GM23338 (cell line): ENCODE measurements at regions not wholly inside any gene's neighbourhood (a gene's known extent, or its start where the extent isn't known, plus 50 kb on each side); places are given as distances from the start of the nearest gene placed in this dataset.

Experiments
- ATAC-seq: fragments of 200-7000 bp; cut with Tn5 transposase; 3 replicates; pipeline ENCODE4 v1.9.1; 2020
- DNase-seq: peaks from one replicate; pipeline ENCODE4 v3.0.0-alpha.2; 2015; ENCODE audit warnings: low spot score
- H2AFZ ChIP-seq: fragments of 200-600 bp; sonication (generic); 2 replicates; pipeline ENCODE4 v1.8.0; 2016; ENCODE audit warnings: antibody characterized with exemption, mild to moderate bottlenecking, moderate library complexity
- H3F3A ChIP-seq: fragments of 200-600 bp; sonication (generic); replicated peaks from 2 replicates; pipeline ENCODE4 v1.8.0; 2017; ENCODE audit warnings: antibody characterized with exemption, mixed run types, low read depth
- H3K27ac ChIP-seq: fragments of 200-600 bp; sonication (generic); 2 replicates; pipeline ENCODE4 v1.6.1; 2016; ENCODE audit warnings: low read depth
- H3K27me3 ChIP-seq: fragments of 200-600 bp; sonication (generic); 2 replicates; pipeline ENCODE4 v1.8.0; 2016; ENCODE audit warnings: mild to moderate bottlenecking, mixed run types, moderate library complexity; ENCODE audit not compliant: insufficient read depth
- H3K36me3 ChIP-seq: fragments of 200-600 bp; sonication (generic); 2 replicates; pipeline ENCODE4 v1.8.0; 2016; ENCODE audit warnings: mild to moderate bottlenecking; ENCODE audit not compliant: insufficient read depth
- H3K4me1 ChIP-seq: fragments of 200-600 bp; sonication (generic); 2 replicates; pipeline ENCODE4 v1.8.0; 2016; ENCODE audit warnings: mild to moderate bottlenecking, moderate library complexity; ENCODE audit not compliant: insufficient read depth
- H3K4me2 ChIP-seq: fragments of 200-600 bp; sonication (generic); 2 replicates; pipeline ENCODE4 v1.7.1; 2017; ENCODE audit warnings: mixed run types
- H3K4me3 ChIP-seq: fragments of 200-600 bp; sonication (generic); 2 replicates; pipeline ENCODE4 v1.6.1; 2016; ENCODE audit warnings: mixed run types
- H3K79me2 ChIP-seq: fragments of 200-600 bp; sonication (generic); replicated peaks from 2 replicates; pipeline ENCODE4 v1.8.0; 2017; ENCODE audit warnings: mild to moderate bottlenecking; ENCODE audit not compliant: insufficient read depth
- H3K9me2 ChIP-seq: fragments of 200-600 bp; sonication (generic); 2 replicates; pipeline ENCODE4 v1.8.0; 2017; ENCODE audit not compliant: insufficient read depth
- H4K20me1 ChIP-seq: fragments of 200-600 bp; sonication (generic); replicated peaks from 2 replicates; pipeline ENCODE4 v1.8.0; 2017; ENCODE audit warnings: mild to moderate bottlenecking; ENCODE audit not compliant: insufficient read depth
- H3K27ac Mint-ChIP-seq: 2 replicates; pipeline ENCODE4 v1.8.0; 2020; ENCODE audit warnings: inconsistent platforms, mild to moderate bottlenecking, moderate library complexity, mixed read lengths
- H3K27me3 Mint-ChIP-seq: 3 replicates; pipeline ENCODE4 v1.8.0; 2022; ENCODE audit warnings: low read depth, mild to moderate bottlenecking, moderate library complexity, mixed read lengths, inconsistent platforms; ENCODE audit not compliant: insufficient read depth, poor library complexity
- H3K36me3 Mint-ChIP-seq: 3 replicates; pipeline ENCODE4 v1.8.0; 2021; ENCODE audit warnings: low read depth, mild to moderate bottlenecking, inconsistent platforms, moderate library complexity, mixed read lengths
- H3K4me1 Mint-ChIP-seq: 3 replicates; pipeline ENCODE4 v1.8.0; 2020; ENCODE audit warnings: mild to moderate bottlenecking, inconsistent platforms, mixed read lengths
- H3K4me3 Mint-ChIP-seq: 3 replicates; pipeline ENCODE4 v1.8.0; 2021; ENCODE audit warnings: moderate library complexity, mild to moderate bottlenecking, inconsistent platforms, mixed read lengths
- H3K9me3 Mint-ChIP-seq: 3 replicates; pipeline ENCODE4 v1.8.0; 2020; ENCODE audit warnings: moderate library complexity, mild to moderate bottlenecking, inconsistent platforms, mixed read lengths
- CTCF ChIP-seq, 2 experiments: fragments of 200-600 bp in 1 of 2; sonication (generic) in 1 of 2; conservative IDR thresholded peaks; 2 replicates each; pipeline versions ENCODE4 v1.5.1 to v1.6.1; 2016 to 2017; ENCODE audit warnings: antibody characterized with exemption in 2 of 2, low read depth in 2 of 2, mild to moderate bottlenecking in 2 of 2, moderate library complexity in 1 of 2
- EZH2 ChIP-seq: fragments of 200-600 bp; sonication (generic); IDR thresholded peaks from one replicate; pipeline ENCODE4 v1.8.0; 2017; ENCODE audit warnings: antibody characterized with exemption, mild to moderate bottlenecking, low read depth; ENCODE audit not compliant: unreplicated experiment
- EZH2phosphoT487 ChIP-seq: fragments of 200-600 bp; sonication (generic); IDR thresholded peaks from one replicate; pipeline ENCODE4 v1.8.1; 2018; ENCODE audit warnings: antibody characterized with exemption; ENCODE audit not compliant: unreplicated experiment
- JUNB ChIP-seq: IDR thresholded peaks from one replicate; pipeline ENCODE4 v1.6.1; 2016; ENCODE audit warnings: antibody characterized with exemption; ENCODE audit not compliant: unreplicated experiment
- POLR2AphosphoS5 ChIP-seq: IDR thresholded peaks from 2 replicates; pipeline ENCODE4 v1.6.1; 2016; ENCODE audit warnings: antibody characterized with exemption, low read depth
- ZNF114 ChIP-seq: fragments of 250-450 bp; sonication (Bioruptor Pico); IDR thresholded peaks from 2 replicates; pipeline ENCODE4 v1.5.0; 2020; ENCODE audit warnings: mild to moderate bottlenecking, moderate library complexity
- ZNF331 ChIP-seq: fragments of 250-450 bp; sonication (Bioruptor Pico); IDR thresholded peaks from 2 replicates; pipeline ENCODE4 v1.5.0; 2020; ENCODE audit warnings: low read depth, mild to moderate bottlenecking, moderate library complexity
- TF ChIP-seq, protein P1 (sequence below): fragments of 250-450 bp; sonication (Bioruptor Pico); IDR thresholded peaks from 2 replicates; pipeline ENCODE4 v1.5.0; 2020; ENCODE audit warnings: mild to moderate bottlenecking, moderate library complexity

- TF ChIP-seq ZNF114 (CRISPR knock-in tag) (no peak), EZH2 (no peak)
These were observed 606.0 kb downstream of the BCOR start (continued) for GRCh38 chrX:39491548-39492297.

DNA sequence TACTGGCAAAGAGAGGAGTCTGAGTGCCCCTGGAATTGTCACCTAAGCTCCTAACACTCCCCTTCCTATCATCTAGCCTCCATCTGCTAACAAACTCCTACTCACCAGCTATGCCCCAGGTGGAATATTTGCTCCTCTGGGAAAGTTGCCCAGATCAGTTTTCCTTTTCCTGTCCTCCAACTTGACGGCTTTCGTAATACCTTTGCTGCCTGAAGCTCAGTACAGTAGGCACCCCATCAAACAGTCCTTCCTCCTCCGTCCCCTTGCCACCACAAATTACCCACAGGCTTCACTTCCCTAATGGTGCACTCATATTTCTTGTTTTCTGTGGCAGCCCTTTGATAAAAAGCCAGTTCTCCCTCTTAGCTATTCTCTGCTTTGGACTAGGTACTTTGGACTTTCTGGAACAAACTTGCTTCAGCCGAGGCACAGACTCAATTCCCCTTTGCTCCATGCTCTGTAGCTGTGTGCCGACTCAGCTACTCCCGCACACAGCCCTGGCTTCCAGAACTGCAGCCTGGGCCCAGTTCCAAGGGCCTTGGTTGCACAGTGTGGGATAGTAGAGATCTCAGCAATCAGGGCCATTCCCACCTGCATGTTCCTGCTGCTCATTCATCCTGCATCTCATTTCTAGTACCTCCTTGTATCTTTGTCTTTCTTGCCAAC lies 605.1 kb downstream of the BCOR start:
- Histone ChIP-seq H3K27me3 (no peaks in the 10 kb centered on the region), H3K4me2 (no peak overlapping the region)

More for the DNA sequence above, 605.1 kb downstream of the BCOR start:
- no peak overlapping the region for H2AFZ ChIP-seq
- no peaks in the 10 kb centered on the region for H3K36me3 ChIP-seq
- H3K9me3 Mint-ChIP-seq: no peaks in the 10 kb centered on the region
- H3K4me3 Mint-ChIP-seq: no peak overlapping the region
- TF ChIP-seq CTCF (conservative IDR thresholded peaks at IDR 0.05; ENCODE audit: low read depth in 2 of 2): no peak
- TF ChIP-seq EZH2phosphoT487: no peak
- TF ChIP-seq, protein P1, sequence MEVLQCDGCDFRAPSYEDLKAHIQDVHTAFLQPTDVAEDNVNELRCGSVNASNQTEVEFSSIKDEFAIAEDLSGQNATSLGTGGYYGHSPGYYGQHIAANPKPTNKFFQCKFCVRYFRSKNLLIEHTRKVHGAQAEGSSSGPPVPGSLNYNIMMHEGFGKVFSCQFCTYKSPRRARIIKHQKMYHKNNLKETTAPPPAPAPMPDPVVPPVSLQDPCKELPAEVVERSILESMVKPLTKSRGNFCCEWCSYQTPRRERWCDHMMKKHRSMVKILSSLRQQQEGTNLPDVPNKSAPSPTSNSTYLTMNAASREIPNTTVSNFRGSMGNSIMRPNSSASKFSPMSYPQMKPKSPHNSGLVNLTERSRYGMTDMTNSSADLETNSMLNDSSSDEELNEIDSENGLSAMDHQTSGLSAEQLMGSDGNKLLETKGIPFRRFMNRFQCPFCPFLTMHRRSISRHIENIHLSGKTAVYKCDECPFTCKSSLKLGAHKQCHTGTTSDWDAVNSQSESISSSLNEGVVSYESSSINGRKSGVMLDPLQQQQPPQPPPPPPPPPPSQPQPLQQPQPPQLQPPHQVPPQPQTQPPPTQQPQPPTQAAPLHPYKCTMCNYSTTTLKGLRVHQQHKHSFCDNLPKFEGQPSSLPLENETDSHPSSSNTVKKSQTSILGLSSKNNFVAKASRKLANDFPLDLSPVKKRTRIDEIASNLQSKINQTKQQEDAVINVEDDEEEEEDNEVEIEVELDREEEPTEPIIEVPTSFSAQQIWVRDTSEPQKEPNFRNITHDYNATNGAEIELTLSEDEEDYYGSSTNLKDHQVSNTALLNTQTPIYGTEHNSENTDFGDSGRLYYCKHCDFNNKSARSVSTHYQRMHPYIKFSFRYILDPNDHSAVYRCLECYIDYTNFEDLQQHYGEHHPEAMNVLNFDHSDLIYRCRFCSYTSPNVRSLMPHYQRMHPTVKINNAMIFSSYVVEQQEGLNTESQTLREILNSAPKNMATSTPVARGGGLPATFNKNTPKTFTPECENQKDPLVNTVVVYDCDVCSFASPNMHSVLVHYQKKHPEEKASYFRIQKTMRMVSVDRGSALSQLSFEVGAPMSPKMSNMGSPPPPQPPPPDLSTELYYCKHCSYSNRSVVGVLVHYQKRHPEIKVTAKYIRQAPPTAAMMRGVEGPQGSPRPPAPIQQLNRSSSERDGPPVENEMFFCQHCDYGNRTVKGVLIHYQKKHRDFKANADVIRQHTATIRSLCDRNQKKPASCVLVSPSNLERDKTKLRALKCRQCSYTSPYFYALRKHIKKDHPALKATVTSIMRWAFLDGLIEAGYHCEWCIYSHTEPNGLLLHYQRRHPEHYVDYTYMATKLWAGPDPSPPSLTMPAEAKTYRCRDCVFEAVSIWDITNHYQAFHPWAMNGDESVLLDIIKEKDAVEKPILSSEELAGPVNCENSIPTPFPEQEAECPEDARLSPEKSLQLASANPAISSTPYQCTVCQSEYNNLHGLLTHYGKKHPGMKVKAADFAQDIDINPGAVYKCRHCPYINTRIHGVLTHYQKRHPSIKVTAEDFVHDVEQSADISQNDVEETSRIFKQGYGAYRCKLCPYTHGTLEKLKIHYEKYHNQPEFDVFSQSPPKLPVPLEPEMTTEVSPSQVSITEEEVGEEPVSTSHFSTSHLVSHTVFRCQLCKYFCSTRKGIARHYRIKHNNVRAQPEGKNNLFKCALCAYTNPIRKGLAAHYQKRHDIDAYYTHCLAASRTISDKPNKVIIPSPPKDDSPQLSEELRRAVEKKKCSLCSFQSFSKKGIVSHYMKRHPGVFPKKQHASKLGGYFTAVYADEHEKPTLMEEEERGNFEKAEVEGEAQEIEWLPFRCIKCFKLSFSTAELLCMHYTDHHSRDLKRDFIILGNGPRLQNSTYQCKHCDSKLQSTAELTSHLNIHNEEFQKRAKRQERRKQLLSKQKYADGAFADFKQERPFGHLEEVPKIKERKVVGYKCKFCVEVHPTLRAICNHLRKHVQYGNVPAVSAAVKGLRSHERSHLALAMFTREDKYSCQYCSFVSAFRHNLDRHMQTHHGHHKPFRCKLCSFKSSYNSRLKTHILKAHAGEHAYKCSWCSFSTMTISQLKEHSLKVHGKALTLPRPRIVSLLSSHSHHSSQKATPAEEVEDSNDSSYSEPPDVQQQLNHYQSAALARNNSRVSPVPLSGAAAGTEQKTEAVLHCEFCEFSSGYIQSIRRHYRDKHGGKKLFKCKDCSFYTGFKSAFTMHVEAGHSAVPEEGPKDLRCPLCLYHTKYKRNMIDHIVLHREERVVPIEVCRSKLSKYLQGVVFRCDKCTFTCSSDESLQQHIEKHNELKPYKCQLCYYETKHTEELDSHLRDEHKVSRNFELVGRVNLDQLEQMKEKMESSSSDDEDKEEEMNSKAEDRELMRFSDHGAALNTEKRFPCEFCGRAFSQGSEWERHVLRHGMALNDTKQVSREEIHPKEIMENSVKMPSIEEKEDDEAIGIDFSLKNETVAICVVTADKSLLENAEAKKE: no peak
- TF ChIP-seq JUNB: no peak
- no peak for TF ChIP-seq ZNF331
- no peak for TF ChIP-seq POLR2AphosphoS5
- DNase-seq (no peak), ATAC-seq (no peak)
- H3K27ac Mint-ChIP-seq: no peak overlapping the region
- no peaks in the 10 kb centered on the region for H3F3A ChIP-seq
- no peak overlapping the region for H3K27ac ChIP-seq
- no peaks in the 10 kb centered on the region for H3K36me3 Mint-ChIP-seq
- H4K20me1 ChIP-seq: no peaks in the 10 kb centered on the region
- H3K9me2 ChIP-seq: no peaks in the 10 kb centered on the region
- no peak overlapping the region for H3K4me3 ChIP-seq
- H3K4me1 Mint-ChIP-seq: no peaks in the 10 kb centered on the region
- H3K27me3 Mint-ChIP-seq: peaks cover 1% of the 10 kb centered on the region
- H3K79me2 ChIP-seq: no peaks in the 10 kb centered on the region
- no peaks in the 10 kb centered on the region for H3K4me1 ChIP-seq
